Panc1 (cell line): ENCODE measurements at regions not wholly inside any gene's neighbourhood (a gene's known extent, or its start where the extent isn't known, plus 50 kb on each side); places are given as distances from the start of the nearest gene placed in this dataset.

ENCODE experiments used
- POLR2AphosphoS5 ChIP-seq: IDR thresholded peaks from 2 replicates; pipeline ENCODE4 v1.6.1; 2012; ENCODE audit warnings: mild to moderate bottlenecking, low read depth, low read length, moderate library complexity
- TF ChIP-seq, protein P1 (sequence below): fragments of 450-650 bp; IDR thresholded peaks from 2 replicates; pipeline ENCODE4 v1.5.1; 2017; ENCODE audit warnings: mild to moderate bottlenecking

DNA sequence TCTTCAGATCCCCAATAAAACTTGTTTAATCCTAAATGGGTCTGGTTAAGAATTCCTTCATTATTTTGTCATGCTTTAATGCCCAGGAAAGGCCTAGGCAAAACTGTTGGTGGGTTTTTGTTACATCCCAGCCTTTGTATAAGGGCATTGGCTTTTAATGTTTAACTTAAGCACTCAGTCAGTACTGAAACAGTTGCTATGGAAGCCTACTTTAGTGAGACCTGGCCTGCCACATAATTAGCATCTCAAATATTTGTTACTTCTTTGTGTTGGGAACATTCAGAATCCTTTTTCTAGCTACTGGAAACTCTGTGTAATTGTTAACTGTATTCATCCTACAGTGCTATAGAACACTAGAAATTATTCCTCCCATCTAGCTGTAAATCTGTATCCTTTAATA, 369.6 kb upstream of the ATP10A start:
- TF ChIP-seq, protein P1, sequence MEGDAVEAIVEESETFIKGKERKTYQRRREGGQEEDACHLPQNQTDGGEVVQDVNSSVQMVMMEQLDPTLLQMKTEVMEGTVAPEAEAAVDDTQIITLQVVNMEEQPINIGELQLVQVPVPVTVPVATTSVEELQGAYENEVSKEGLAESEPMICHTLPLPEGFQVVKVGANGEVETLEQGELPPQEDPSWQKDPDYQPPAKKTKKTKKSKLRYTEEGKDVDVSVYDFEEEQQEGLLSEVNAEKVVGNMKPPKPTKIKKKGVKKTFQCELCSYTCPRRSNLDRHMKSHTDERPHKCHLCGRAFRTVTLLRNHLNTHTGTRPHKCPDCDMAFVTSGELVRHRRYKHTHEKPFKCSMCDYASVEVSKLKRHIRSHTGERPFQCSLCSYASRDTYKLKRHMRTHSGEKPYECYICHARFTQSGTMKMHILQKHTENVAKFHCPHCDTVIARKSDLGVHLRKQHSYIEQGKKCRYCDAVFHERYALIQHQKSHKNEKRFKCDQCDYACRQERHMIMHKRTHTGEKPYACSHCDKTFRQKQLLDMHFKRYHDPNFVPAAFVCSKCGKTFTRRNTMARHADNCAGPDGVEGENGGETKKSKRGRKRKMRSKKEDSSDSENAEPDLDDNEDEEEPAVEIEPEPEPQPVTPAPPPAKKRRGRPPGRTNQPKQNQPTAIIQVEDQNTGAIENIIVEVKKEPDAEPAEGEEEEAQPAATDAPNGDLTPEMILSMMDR, result no peak
- no peak for TF ChIP-seq POLR2AphosphoS5
